ENCODE measurements at regions not wholly inside any gene's neighbourhood (a gene's known extent, or its start where the extent isn't known, plus 50 kb on each side); places are given as distances from the start of the nearest gene placed in this dataset.

- no peak overlapping the region for H3K4me3 ChIP-seq (replicated peaks in 1 of 4; ENCODE audit: control extremely low read depth in 1 of 4, insufficient read depth in 1 of 4, low read depth in 3 of 4, low read length in 4 of 4)
- no peak for DNase-seq (ENCODE audit: low read depth in 2 of 2)
- H3K27ac ChIP-seq (ENCODE audit: insufficient read depth, low read length): no peak overlapping the region
- no peak overlapping the region for H3K9ac ChIP-seq (ENCODE audit: insufficient read depth, low read length)
- H3K79me2 ChIP-seq (ENCODE audit: control insufficient read depth, insufficient read depth, low read length): no peaks in the 10 kb centered on the region
- no peaks in the 10 kb centered on the region for H3K9me3 ChIP-seq (ENCODE audit: control insufficient read depth, insufficient read depth, low read depth, low read length)
- H4K20me1 ChIP-seq (ENCODE audit: control insufficient read depth, extremely low read depth, insufficient read depth, low read length): no peaks in the 10 kb centered on the region
- no peaks in the 10 kb centered on the region for H3K36me3 ChIP-seq (ENCODE audit: control insufficient read depth, insufficient read depth, low read length)
- H3K4me2 ChIP-seq (ENCODE audit: extremely low read depth, insufficient read depth, low read length): no peak overlapping the region
- TF ChIP-seq EZH2 (IDR thresholded peaks at IDR 0.05; ENCODE audit: low read length, missing control alignments) (no peak), CTCF (conservative IDR thresholded peaks at IDR 0.05 in 1 of 2, IDR thresholded peaks at IDR 0.05 in 1 of 2; ENCODE audit: low read depth in 1 of 2, low read length in 2 of 2) (no peak)
- H3K27me3 ChIP-seq (ENCODE audit: control insufficient read depth, insufficient read depth, low read length): no peaks in the 10 kb centered on the region
- H2AFZ ChIP-seq (ENCODE audit: low read length): no peak overlapping the region
- H3K4me1 ChIP-seq (ENCODE audit: control insufficient read depth, extremely low read depth, insufficient read depth, low read length): no peaks in the 10 kb centered on the region
Measured at GRCh38 chr3:64454768-64455167, 229.5 kb upstream of the PRICKLE2 start.

GRCh38 chr3:64454179-64454578 is 228.9 kb upstream of the PRICKLE2 start:
- no peaks in the 10 kb centered on the region for H3K9me3 ChIP-seq (ENCODE audit: control insufficient read depth, insufficient read depth, low read depth, low read length)
- H4K20me1 ChIP-seq (ENCODE audit: control insufficient read depth, extremely low read depth, insufficient read depth, low read length): no peaks in the 10 kb centered on the region
- no peak overlapping the region for H2AFZ ChIP-seq (ENCODE audit: low read length)
- no peaks in the 10 kb centered on the region for H3K4me1 ChIP-seq (ENCODE audit: control insufficient read depth, extremely low read depth, insufficient read depth, low read length)
- no peaks in the 10 kb centered on the region for H3K36me3 ChIP-seq (ENCODE audit: control insufficient read depth, insufficient read depth, low read length)
- TF ChIP-seq CTCF (conservative IDR thresholded peaks at IDR 0.05 in 1 of 2, IDR thresholded peaks at IDR 0.05 in 1 of 2; ENCODE audit: low read depth in 1 of 2, low read length in 2 of 2): no peak
- no peak for TF ChIP-seq EZH2 (IDR thresholded peaks at IDR 0.05; ENCODE audit: low read length, missing control alignments)
- no peak overlapping the region for H3K4me3 ChIP-seq (replicated peaks in 1 of 4; ENCODE audit: control extremely low read depth in 1 of 4, insufficient read depth in 1 of 4, low read depth in 3 of 4, low read length in 4 of 4)
- no peaks in the 10 kb centered on the region for H3K27me3 ChIP-seq (ENCODE audit: control insufficient read depth, insufficient read depth, low read length)
- no peak overlapping the region for H3K4me2 ChIP-seq (ENCODE audit: extremely low read depth, insufficient read depth, low read length)
- no peaks in the 10 kb centered on the region for H3K79me2 ChIP-seq (ENCODE audit: control insufficient read depth, insufficient read depth, low read length)
- no peak overlapping the region for H3K27ac ChIP-seq (ENCODE audit: insufficient read depth, low read length)
- H3K9ac ChIP-seq (ENCODE audit: insufficient read depth, low read length): no peak overlapping the region
- peak; percentile 72 to 86 for DNase-seq (ENCODE audit: low read depth in 2 of 2)

- H3K36me3 ChIP-seq (ENCODE audit: control insufficient read depth, insufficient read depth, low read length): no peaks in the 10 kb centered on the region
- H3K9ac ChIP-seq (ENCODE audit: insufficient read depth, low read length): no peak overlapping the region
- H3K27ac ChIP-seq (ENCODE audit: insufficient read depth, low read length): no peak overlapping the region
- no peaks in the 10 kb centered on the region for H3K9me3 ChIP-seq (ENCODE audit: control insufficient read depth, insufficient read depth, low read depth, low read length)
- no peak overlapping the region for H3K4me2 ChIP-seq (ENCODE audit: extremely low read depth, insufficient read depth, low read length)
- DNase-seq (ENCODE audit: low read depth in 2 of 2): no peak
- H3K4me1 ChIP-seq (ENCODE audit: control insufficient read depth, extremely low read depth, insufficient read depth, low read length): no peaks in the 10 kb centered on the region
- H3K4me3 ChIP-seq (replicated peaks in 1 of 4; ENCODE audit: control extremely low read depth in 1 of 4, insufficient read depth in 1 of 4, low read depth in 3 of 4, low read length in 4 of 4): no peak overlapping the region
- peaks cover 3% of the 10 kb centered on the region for H3K27me3 ChIP-seq (ENCODE audit: control insufficient read depth, insufficient read depth, low read length)
- H3K79me2 ChIP-seq (ENCODE audit: control insufficient read depth, insufficient read depth, low read length): no peaks in the 10 kb centered on the region
- TF ChIP-seq CTCF (conservative IDR thresholded peaks at IDR 0.05 in 1 of 2, IDR thresholded peaks at IDR 0.05 in 1 of 2; ENCODE audit: low read depth in 1 of 2, low read length in 2 of 2) (no peak), EZH2 (IDR thresholded peaks at IDR 0.05; ENCODE audit: low read length, missing control alignments) (no peak)
- no peak overlapping the region for H2AFZ ChIP-seq (ENCODE audit: low read length)
- no peaks in the 10 kb centered on the region for H4K20me1 ChIP-seq (ENCODE audit: control insufficient read depth, extremely low read depth, insufficient read depth, low read length)
Measured at GRCh38 chr3:64451283-64452012, 226.2 kb upstream of the PRICKLE2 start.
